ENCODE measurements at regions not wholly inside any gene's neighbourhood (a gene's known extent, or its start where the extent isn't known, plus 50 kb on each side); places are given as distances from the start of the nearest gene placed in this dataset.

DNA sequence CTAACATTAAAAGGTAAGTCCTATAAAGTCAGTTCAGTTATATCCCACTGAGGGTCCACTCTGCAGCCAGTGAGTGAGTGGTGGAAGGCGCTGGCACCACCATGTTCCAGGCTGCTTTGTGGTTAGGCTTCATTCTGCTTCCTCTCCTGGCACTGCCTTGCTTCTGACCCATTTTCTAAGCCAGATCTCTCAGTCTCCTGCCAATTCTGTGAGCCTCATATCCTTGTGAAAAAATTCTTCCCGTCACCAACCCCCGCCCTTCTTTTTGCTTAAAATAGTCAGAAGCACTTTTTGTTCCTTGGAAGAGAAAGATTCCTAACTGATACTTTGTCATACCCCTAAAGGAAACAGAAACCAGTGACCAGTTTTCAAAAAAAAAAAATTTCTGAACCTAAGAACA, 139.8 kb upstream of the NCK2 start:
- TF ChIP-seq, protein P1, sequence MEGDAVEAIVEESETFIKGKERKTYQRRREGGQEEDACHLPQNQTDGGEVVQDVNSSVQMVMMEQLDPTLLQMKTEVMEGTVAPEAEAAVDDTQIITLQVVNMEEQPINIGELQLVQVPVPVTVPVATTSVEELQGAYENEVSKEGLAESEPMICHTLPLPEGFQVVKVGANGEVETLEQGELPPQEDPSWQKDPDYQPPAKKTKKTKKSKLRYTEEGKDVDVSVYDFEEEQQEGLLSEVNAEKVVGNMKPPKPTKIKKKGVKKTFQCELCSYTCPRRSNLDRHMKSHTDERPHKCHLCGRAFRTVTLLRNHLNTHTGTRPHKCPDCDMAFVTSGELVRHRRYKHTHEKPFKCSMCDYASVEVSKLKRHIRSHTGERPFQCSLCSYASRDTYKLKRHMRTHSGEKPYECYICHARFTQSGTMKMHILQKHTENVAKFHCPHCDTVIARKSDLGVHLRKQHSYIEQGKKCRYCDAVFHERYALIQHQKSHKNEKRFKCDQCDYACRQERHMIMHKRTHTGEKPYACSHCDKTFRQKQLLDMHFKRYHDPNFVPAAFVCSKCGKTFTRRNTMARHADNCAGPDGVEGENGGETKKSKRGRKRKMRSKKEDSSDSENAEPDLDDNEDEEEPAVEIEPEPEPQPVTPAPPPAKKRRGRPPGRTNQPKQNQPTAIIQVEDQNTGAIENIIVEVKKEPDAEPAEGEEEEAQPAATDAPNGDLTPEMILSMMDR (IDR thresholded peaks at IDR 0.05; ENCODE audit: insufficient read depth in 1 of 2, low read depth in 1 of 2, low read length in 1 of 2, severe bottlenecking in 1 of 2, unreplicated experiment in 1 of 2), result no peak
- CTCF ChIA-PET, result no interaction called here
- Mint-ChIP-seq H3K4me3 (ENCODE audit: unreplicated experiment) (no peak overlapping the region), H3K27me3 (ENCODE audit: insufficient read depth, unreplicated experiment) (no peaks in the 10 kb centered on the region), H3K9me3 (ENCODE audit: unreplicated experiment) (no peaks in the 10 kb centered on the region), H3K4me1 (ENCODE audit: low read depth, unreplicated experiment) (no peaks in the 10 kb centered on the region), H3K36me3 (ENCODE audit: insufficient read depth, unreplicated experiment) (no peaks in the 10 kb centered on the region), H3K27ac (ENCODE audit: unreplicated experiment) (no peak overlapping the region)
- no peaks in the 10 kb centered on the region for H3K36me3 ChIP-seq (ENCODE audit: control insufficient read depth, insufficient read depth, low read length)
- intact Hi-C loops (cut with micrococcal nuclease; ENCODE audit: unreplicated experiment), result no loop called here
- no peaks in the 10 kb centered on the region for H3K9me3 ChIP-seq
- no peak for DNase-seq
- 0 out of 2 replicates have a peak, but pooled peaks cover 3% of the 10 kb centered on the region for H3K4me1 ChIP-seq
- POLR2A ChIA-PET, result no interaction called here
- no TSS peak for BruUV-seq (replicated peaks)
- no peak overlapping the region for H3K4me3 ChIP-seq (ENCODE audit: low read depth, low read length)
- no peaks in the 10 kb centered on the region for H3K27me3 ChIP-seq (replicated peaks; ENCODE audit: control insufficient read depth, insufficient read depth, low read length)

DNA sequence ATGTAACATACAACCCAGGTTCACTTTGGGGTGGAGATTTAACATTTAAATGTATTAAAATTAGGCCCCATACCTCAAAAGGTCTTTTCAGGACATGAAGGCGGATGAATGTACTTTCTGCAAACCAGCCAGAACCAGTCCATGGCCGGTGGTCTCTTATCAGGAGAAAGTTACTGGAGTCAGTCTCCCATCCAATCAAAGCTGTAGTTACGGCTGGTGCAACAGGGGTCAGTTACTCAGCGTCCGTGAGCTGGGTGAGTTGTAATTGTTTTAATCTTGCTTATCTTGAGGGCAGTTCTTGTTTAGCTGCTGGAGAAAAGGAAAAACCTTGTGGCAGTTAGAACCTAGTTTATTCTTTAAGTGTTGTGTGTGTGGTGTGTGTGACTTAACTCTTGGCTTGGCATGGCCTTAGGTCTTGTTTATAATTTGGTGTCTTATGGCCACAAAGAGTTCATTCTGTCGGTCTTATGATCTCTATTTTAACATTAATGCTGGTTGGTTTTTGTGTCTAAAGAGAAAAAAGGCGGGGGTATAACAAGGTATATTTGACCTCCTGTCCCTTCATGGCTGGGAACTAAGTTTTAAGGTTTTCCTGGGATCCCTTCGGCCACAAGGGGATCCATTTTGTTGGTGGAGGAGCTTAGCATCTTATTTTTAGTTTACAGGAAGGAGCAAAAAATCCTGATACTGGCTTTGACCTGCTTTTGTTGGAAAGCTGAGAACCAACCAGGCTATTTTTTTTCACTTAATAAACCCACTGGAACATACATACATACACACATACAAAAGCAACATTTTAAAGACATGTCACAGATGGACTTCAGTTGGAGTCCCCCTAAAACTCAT, 143.5 kb upstream of the NCK2 start:
- TF ChIP-seq, protein P1 (IDR thresholded peaks at IDR 0.05; ENCODE audit: insufficient read depth in 1 of 2, low read depth in 1 of 2, low read length in 1 of 2, severe bottlenecking in 1 of 2, unreplicated experiment in 1 of 2), result no peak
- H3K4me3 ChIP-seq (ENCODE audit: low read depth, low read length), result no peak overlapping the region
- CTCF ChIA-PET, result no interaction called here
- BruUV-seq (replicated peaks), result no TSS peak
- no peak overlapping the region for H3K27ac Mint-ChIP-seq (ENCODE audit: unreplicated experiment)
- H3K4me1 ChIP-seq, result no peaks in the 10 kb centered on the region
- DNase-seq, result no peak
- intact Hi-C loops (cut with micrococcal nuclease; ENCODE audit: unreplicated experiment), result no loop called here
- H3K27me3 ChIP-seq (replicated peaks; ENCODE audit: control insufficient read depth, insufficient read depth, low read length), result no peaks in the 10 kb centered on the region
- H3K9me3 Mint-ChIP-seq (ENCODE audit: unreplicated experiment), result no peaks in the 10 kb centered on the region
- H3K27me3 Mint-ChIP-seq (ENCODE audit: insufficient read depth, unreplicated experiment), result no peaks in the 10 kb centered on the region
- H3K36me3 ChIP-seq (ENCODE audit: control insufficient read depth, insufficient read depth, low read length), result no peaks in the 10 kb centered on the region
- H3K4me1 Mint-ChIP-seq (ENCODE audit: low read depth, unreplicated experiment), result no peaks in the 10 kb centered on the region
- no peak overlapping the region for H3K4me3 Mint-ChIP-seq (ENCODE audit: unreplicated experiment)
- POLR2A ChIA-PET, result no interaction called here
- no peaks in the 10 kb centered on the region for H3K9me3 ChIP-seq
- no peaks in the 10 kb centered on the region for H3K36me3 Mint-ChIP-seq (ENCODE audit: insufficient read depth, unreplicated experiment)

DNA sequence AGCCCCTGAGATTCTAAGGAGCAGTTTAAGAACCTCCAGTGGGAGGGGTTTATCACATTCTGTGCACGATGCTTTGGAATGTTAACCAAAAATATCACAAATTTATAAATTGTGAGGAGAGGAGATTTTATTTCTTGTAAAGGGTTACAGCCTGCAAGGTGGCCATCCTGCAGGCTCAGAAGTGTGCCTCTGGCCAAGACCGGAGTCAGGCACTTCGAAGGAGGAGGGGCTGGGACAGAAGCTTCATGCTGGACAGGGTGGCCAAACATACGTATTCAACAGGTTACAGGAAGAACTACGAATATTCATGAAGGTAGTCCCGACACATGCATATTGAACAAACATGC, 144.1 kb upstream of the NCK2 start:
- Mint-ChIP-seq H3K36me3 (ENCODE audit: insufficient read depth, unreplicated experiment) (no peaks in the 10 kb centered on the region), H3K4me1 (ENCODE audit: low read depth, unreplicated experiment) (no peaks in the 10 kb centered on the region), H3K4me3 (ENCODE audit: unreplicated experiment) (no peak overlapping the region), H3K9me3 (ENCODE audit: unreplicated experiment) (no peaks in the 10 kb centered on the region), H3K27me3 (ENCODE audit: insufficient read depth, unreplicated experiment) (no peaks in the 10 kb centered on the region), H3K27ac (ENCODE audit: unreplicated experiment) (no peak overlapping the region)
- Histone ChIP-seq H3K9me3 (no peaks in the 10 kb centered on the region), H3K4me3 (ENCODE audit: low read depth, low read length) (no peak overlapping the region), H3K4me1 (no peaks in the 10 kb centered on the region), H3K27me3 (replicated peaks; ENCODE audit: control insufficient read depth, insufficient read depth, low read length) (no peaks in the 10 kb centered on the region), H3K36me3 (ENCODE audit: control insufficient read depth, insufficient read depth, low read length) (no peaks in the 10 kb centered on the region)
- ChIA-PET POLR2A (no interaction called here), CTCF (no interaction called here)
- TF ChIP-seq, protein P1 (IDR thresholded peaks at IDR 0.05; ENCODE audit: insufficient read depth in 1 of 2, low read depth in 1 of 2, low read length in 1 of 2, severe bottlenecking in 1 of 2, unreplicated experiment in 1 of 2), result no peak
- intact Hi-C loops (cut with micrococcal nuclease; ENCODE audit: unreplicated experiment), result no loop called here
- BruUV-seq (replicated peaks), result no TSS peak
- DNase-seq, result no peak
